ENCODE measurements at regions not wholly inside any gene's neighbourhood (a gene's known extent, or its start where the extent isn't known, plus 50 kb on each side); places are given as distances from the start of the nearest gene placed in this dataset.

DNA sequence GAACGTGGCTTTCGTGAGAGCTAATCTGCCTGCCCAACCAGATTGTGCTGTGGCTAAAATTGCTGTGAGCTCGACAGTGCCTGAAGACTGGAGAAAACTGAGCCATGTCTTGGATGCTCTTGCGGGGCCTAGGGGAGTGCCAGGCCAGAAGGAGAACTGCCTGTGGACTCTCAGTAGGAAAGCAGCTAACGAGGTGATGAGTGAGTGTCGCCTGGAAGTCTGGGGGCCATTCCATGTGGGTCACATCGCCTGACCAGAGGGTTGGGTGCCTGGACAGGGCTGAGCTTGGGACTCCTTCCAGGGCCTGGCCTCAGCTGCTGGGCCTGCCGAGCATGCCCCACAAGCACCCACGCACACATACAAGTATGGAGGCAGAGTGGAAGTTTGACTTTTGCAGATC, 166.5 kb downstream of the VEGFA start:
- TF ChIP-seq, protein P1, sequence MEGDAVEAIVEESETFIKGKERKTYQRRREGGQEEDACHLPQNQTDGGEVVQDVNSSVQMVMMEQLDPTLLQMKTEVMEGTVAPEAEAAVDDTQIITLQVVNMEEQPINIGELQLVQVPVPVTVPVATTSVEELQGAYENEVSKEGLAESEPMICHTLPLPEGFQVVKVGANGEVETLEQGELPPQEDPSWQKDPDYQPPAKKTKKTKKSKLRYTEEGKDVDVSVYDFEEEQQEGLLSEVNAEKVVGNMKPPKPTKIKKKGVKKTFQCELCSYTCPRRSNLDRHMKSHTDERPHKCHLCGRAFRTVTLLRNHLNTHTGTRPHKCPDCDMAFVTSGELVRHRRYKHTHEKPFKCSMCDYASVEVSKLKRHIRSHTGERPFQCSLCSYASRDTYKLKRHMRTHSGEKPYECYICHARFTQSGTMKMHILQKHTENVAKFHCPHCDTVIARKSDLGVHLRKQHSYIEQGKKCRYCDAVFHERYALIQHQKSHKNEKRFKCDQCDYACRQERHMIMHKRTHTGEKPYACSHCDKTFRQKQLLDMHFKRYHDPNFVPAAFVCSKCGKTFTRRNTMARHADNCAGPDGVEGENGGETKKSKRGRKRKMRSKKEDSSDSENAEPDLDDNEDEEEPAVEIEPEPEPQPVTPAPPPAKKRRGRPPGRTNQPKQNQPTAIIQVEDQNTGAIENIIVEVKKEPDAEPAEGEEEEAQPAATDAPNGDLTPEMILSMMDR (IDR thresholded peaks at IDR 0.05) = no peak
- TF ChIP-seq POLR2A (IDR thresholded peaks at IDR 0.05) = no peak
